Astrocyte of the cerebellum (primary cell): ENCODE measurements at regions not wholly inside any gene's neighbourhood (a gene's known extent, or its start where the extent isn't known, plus 50 kb on each side); places are given as distances from the start of the nearest gene placed in this dataset.

Experiments used
- DNase-seq: peaks from one replicate; pipeline ENCODE4 v3.0.0-alpha.2; 2011; ENCODE audit warnings: low read depth
- H3K4me3 ChIP-seq: 2 replicates; pipeline ENCODE4 v1.5.1; 2011; ENCODE audit warnings: mild to moderate bottlenecking, low read depth, low read length, moderate library complexity
- CTCF ChIP-seq: IDR thresholded peaks from 2 replicates; pipeline ENCODE4 v1.5.1; 2012; ENCODE audit warnings: low read length, low read depth, moderate library complexity, mild to moderate bottlenecking; ENCODE audit errors: missing control alignments
- in situ Hi-C: cut with HindIII; loops from 2 replicates; pipeline ENCODE4 v1.10.0; 2017; ENCODE audit warnings: low sequenced_read_pairs

DNA sequence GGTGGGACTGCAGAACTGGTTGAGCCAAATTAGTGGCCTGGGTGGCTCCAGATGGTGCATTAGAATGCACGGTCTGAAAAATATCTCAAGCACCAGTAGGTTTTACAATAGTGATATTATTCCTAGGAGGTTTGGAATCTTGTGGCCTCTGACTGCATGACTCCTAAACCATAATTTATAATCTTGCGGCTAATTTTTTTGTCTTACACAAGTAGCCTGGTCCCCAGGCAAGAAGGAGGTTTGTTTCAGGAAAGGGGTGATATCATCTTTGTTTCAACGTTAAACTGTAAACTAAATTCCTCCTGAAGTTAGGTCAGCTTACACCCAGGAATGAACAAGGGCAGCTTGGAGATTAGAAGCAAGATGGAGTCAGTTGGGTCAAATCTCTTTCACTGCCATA lies 98.9 kb upstream of the ARL4C start:
- TF ChIP-seq CTCF: no peak
- no peak overlapping the region for H3K4me3 ChIP-seq
- in situ Hi-C loops: no loop called here
- DNase-seq: peak; percentile 44

DNA sequence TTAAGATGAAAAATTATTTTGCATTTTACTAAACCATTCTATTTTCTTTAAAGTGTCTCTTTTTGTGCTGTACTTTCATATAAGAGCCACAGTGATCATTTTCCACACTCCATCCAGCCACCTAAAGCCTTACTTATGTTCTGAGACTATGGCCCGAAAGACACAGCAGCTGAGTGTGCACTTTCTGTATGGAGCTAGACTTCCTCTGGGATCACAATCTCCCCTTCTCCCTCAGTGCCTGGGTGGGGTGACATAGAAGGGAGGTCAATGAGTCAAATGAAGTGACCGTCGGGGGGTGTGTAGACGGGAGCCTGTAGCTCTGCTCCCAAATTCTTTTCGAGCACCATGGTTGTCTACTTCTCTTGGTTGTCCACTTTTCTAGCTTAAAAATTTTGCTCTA lies 97.8 kb upstream of the ARL4C start:
- in situ Hi-C loops: no loop called here
- H3K4me3 ChIP-seq: no peak overlapping the region

DNA sequence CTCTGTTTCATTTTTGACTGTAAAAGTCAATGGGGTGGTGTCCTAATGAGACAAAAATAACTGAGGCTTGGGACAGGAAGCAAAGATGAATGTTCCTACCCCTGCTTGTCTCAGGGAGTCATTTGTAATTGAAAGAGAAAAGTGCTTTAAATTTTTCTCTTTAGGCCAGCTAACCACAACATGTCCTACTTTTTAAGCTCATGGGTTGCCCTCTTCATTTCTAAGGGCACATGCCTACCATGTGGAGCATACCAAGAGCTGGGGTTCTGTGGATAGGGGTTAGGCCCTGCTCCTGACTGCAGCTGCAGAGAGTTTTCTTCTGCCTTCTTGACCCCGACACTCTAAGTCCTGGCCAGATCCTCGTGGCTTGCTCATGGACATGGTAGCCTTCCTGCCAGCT lies 96.8 kb upstream of the ARL4C start:
- TF ChIP-seq CTCF: no peak
- DNase-seq: no peak
- H3K4me3 ChIP-seq: no peak overlapping the region
- in situ Hi-C loops: no loop called here

More for the DNA sequence above, 97.8 kb upstream of the ARL4C start:
- no peak for DNase-seq
- no peak for TF ChIP-seq CTCF

DNA sequence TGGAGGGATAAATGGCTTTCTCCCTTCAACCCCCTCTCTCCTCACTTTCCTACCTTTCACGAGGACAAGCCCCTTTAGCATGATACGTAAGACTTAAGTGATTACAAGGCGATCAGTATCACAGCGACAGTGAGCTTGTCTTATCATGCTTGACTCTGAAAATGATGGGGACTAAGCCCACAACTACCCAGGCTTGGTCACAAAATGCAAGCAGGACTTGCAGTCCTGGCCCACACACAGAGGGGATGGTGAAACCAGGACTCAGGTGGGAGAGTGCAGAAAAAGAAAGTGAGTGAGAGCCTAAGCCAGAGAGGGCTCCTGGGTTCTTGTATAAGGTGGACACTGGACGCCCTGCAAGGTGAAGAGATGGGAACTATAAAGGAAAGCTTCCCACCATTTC lies 95.7 kb upstream of the ARL4C start:
- no peak for DNase-seq
- no peak for TF ChIP-seq CTCF
- no peak overlapping the region for H3K4me3 ChIP-seq
- in situ Hi-C loops: no loop called here

DNA sequence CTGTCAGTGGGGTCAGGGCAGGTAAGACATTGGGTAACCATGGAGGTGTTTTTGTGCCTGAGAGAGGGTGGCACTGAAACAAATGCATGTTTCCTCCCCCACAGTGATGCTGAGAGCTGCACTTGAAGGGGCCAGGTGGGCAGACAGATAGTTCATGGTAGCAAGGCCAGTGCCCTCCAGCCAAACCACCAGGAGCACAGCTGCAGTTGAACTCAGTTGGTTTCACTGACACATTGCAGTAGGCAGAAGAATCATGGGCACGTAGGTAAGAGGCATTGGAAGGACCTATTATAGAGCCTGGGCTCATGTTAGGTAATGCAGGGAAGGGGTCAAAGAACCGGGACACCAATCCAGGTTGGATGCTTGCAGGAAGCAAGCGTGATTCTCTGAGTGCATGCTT lies 93.2 kb upstream of the ARL4C start:
- no peak overlapping the region for H3K4me3 ChIP-seq
- no peak for DNase-seq
- TF ChIP-seq CTCF: no peak
- in situ Hi-C loops: no loop called here

DNA sequence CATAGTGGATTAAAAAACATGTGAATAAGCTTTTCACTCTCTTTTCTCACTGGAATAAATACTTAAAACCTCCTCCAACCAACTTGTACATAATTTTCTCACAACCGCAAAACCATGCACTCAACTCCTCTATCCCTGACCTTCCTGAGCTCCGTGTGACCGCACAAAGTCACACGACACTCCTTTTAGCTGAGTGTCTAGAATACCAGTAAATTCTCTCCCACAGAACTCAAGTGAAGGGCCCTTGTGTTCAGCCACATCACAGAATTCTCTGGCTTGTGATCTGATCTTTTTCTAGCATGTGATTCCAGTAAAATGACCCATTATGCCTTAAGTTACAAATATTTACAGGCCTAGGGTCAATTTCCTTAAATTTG lies 91.2 kb upstream of the ARL4C start:
- DNase-seq: no peak
- no peak overlapping the region for H3K4me3 ChIP-seq
- no peak for TF ChIP-seq CTCF
- in situ Hi-C loops: no loop called here
